GM13976 (cell line): ENCODE measurements at regions not wholly inside any gene's neighbourhood (a gene's known extent, or its start where the extent isn't known, plus 50 kb on each side); places are given as distances from the start of the nearest gene placed in this dataset.

Source experiments
- DNase-seq: peaks from one replicate; pipeline ENCODE4 v3.0.0; 2012; ENCODE audit warnings: low spot score
- CTCF ChIP-seq: IDR thresholded peaks from 2 replicates; pipeline ENCODE4 v1.5.1; 2012; ENCODE audit warnings: borderline replicate concordance, mild to moderate bottlenecking; ENCODE audit not compliant: insufficient read depth; ENCODE audit errors: extremely low read depth, missing control alignments, control extremely low read depth
- in situ Hi-C: fragments of 300-500 bp; cut with MboI; formaldehyde crosslinking; loops from one replicate; pipeline ENCODE4 v1.12.0; 2022; ENCODE audit warnings: low sequenced_read_pairs, mixed read lengths, inconsistent platforms; ENCODE audit not compliant: unreplicated experiment

DNA sequence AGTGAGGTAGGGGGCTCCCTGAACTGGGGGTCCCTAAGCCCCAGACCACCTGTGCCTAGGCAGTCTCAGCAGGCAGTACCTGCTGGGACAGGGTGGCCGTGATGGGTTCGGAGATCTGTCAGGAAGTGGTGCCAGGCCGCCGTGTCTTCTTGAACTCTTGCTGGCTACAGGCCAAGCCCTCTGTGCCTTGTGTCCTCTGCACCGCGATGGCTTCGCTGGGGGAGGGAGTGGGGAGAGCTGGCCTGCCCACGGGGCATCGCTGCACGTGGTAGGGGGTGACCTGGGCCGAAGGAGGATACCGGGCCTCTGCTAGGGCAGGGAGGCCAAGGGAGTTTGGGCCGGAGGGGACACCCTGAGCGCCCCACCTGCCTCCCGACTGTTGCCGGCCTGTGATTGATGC, 96.7 kb upstream of the NKX1-1 start:
- no peak for TF ChIP-seq CTCF
- no peak for DNase-seq
- in situ Hi-C loops, result no loop called here

- in situ Hi-C loops, result no loop called here
- no peak for DNase-seq
- TF ChIP-seq CTCF, result no peak
Observed at GRCh38 chr4:1502501-1502886, 96.3 kb upstream of the NKX1-1 start.

- no peak for DNase-seq
- no peak for TF ChIP-seq CTCF
- in situ Hi-C loops, result no loop called here
Observed at GRCh38 chr4:1501754-1502500, 95.7 kb upstream of the NKX1-1 start.

- DNase-seq, result no peak
- TF ChIP-seq CTCF, result no peak
- in situ Hi-C loops, result no loop called here
Observed at GRCh38 chr4:1500966-1501753, 94.9 kb upstream of the NKX1-1 start.

DNA sequence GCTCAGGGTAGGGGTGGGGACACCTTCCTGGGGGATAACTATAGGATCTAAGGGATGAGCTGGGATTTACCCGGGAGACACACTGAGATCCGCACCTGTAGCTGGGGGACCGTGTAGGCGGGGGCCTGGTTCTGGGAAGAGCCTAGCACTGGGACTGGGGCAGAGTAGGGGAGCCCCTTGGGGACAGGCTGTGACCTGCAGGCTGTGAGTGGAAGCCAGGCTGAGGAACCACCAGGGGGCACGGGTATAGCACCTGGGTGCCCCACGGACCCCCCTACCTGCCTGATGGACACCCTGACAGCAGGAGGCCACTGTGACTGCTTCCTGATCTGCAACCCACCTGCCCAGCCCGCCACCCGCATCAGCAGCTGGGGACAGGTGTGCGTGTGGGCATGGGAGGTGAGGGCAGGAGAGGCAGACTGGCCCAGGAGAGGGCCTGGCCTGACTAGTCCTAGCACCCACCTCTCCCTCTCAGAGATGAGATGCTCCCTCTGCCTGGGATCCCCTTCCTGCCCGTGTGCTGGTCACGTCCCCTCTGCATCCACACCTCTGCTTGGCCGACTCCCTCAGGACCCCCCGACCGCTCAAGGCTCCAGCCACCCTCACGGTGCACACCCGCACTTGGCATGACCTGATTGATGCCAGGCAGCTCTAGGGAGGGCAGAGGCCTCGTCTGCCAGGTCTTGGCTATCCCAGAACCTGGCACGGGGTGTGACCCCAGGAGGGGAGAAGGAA, 94.2 kb upstream of the NKX1-1 start:
- in situ Hi-C loops, result no loop called here
- no peak for DNase-seq
- TF ChIP-seq CTCF, result no peak

- no peak for TF ChIP-seq CTCF
- no peak for DNase-seq
- in situ Hi-C loops, result no loop called here
Observed at GRCh38 chr4:1499465-1499864, 93.2 kb upstream of the NKX1-1 start.
